ENCODE measurements at regions not wholly inside any gene's neighbourhood (a gene's known extent, or its start where the extent isn't known, plus 50 kb on each side); places are given as distances from the start of the nearest gene placed in this dataset.

GRCh38 chr5:67942421-67942820 lies 273.1 kb upstream of the PIK3R1 start:
- no peak overlapping the region for H3K4me3 ChIP-seq (ENCODE audit: low read depth, low read length)
- no peak for TF ChIP-seq CTCF (IDR thresholded peaks at IDR 0.05; ENCODE audit: insufficient read depth, low read length, poor library complexity, severe bottlenecking)
- no peaks in the 10 kb centered on the region for H3K36me3 ChIP-seq (ENCODE audit: control insufficient read depth, insufficient read depth, low read length)

GRCh38 chr5:67941614-67942401 lies 273.7 kb upstream of the PIK3R1 start:
- Histone ChIP-seq H3K4me3 (ENCODE audit: low read depth, low read length) (no peak overlapping the region), H3K27me3 (ENCODE audit: control insufficient read depth, insufficient read depth, low read length) (no peaks in the 10 kb centered on the region), H3K36me3 (ENCODE audit: control insufficient read depth, insufficient read depth, low read length) (no peaks in the 10 kb centered on the region)
- no peak for TF ChIP-seq CTCF (IDR thresholded peaks at IDR 0.05; ENCODE audit: insufficient read depth, low read length, poor library complexity, severe bottlenecking)
- no peak for DNase-seq (ENCODE audit: low read depth)

More at GRCh38 chr5:67942421-67942820, 273.1 kb upstream of the PIK3R1 start:
- no peak for DNase-seq (ENCODE audit: low read depth)
- H3K27me3 ChIP-seq (ENCODE audit: control insufficient read depth, insufficient read depth, low read length) = no peaks in the 10 kb centered on the region

- DNase-seq (ENCODE audit: low read depth) = no peak
- TF ChIP-seq CTCF (IDR thresholded peaks at IDR 0.05; ENCODE audit: insufficient read depth, low read length, poor library complexity, severe bottlenecking) = no peak
- Histone ChIP-seq H3K36me3 (ENCODE audit: control insufficient read depth, insufficient read depth, low read length) (no peaks in the 10 kb centered on the region), H3K4me3 (ENCODE audit: low read depth, low read length) (no peak overlapping the region), H3K27me3 (ENCODE audit: control insufficient read depth, insufficient read depth, low read length) (no peaks in the 10 kb centered on the region)
These were observed 279.5 kb upstream of the PIK3R1 start for GRCh38 chr5:67935908-67936566.

GRCh38 chr5:67934976-67935375 lies 280.6 kb upstream of the PIK3R1 start:
- DNase-seq (ENCODE audit: low read depth) = no peak
- no peak for TF ChIP-seq CTCF (IDR thresholded peaks at IDR 0.05; ENCODE audit: insufficient read depth, low read length, poor library complexity, severe bottlenecking)

GRCh38 chr5:67925511-67925910 lies 290.0 kb upstream of the PIK3R1 start:
- H3K36me3 ChIP-seq (ENCODE audit: control insufficient read depth, insufficient read depth, low read length) = no peaks in the 10 kb centered on the region
- TF ChIP-seq CTCF (IDR thresholded peaks at IDR 0.05; ENCODE audit: insufficient read depth, low read length, poor library complexity, severe bottlenecking) = no peak
- DNase-seq (ENCODE audit: low read depth) = no peak
- no peaks in the 10 kb centered on the region for H3K27me3 ChIP-seq (ENCODE audit: control insufficient read depth, insufficient read depth, low read length)
- H3K4me3 ChIP-seq (ENCODE audit: low read depth, low read length) = no peak overlapping the region

More at GRCh38 chr5:67934976-67935375, 280.6 kb upstream of the PIK3R1 start:
- Histone ChIP-seq H3K4me3 (ENCODE audit: low read depth, low read length) (no peak overlapping the region), H3K36me3 (ENCODE audit: control insufficient read depth, insufficient read depth, low read length) (no peaks in the 10 kb centered on the region), H3K27me3 (ENCODE audit: control insufficient read depth, insufficient read depth, low read length) (no peaks in the 10 kb centered on the region)

All from kidney epithelial cell (primary cell).